COLO668 (cell line): ENCODE measurements at regions not wholly inside any gene's neighbourhood (a gene's known extent, or its start where the extent isn't known, plus 50 kb on each side); places are given as distances from the start of the nearest gene placed in this dataset.

ENCODE experiments used
- DNase-seq: peaks from one replicate; lab custom pipeline; 2025; ENCODE audit not compliant: unreplicated experiment; lab: John Stamatoyannopoulos, UW

DNA sequence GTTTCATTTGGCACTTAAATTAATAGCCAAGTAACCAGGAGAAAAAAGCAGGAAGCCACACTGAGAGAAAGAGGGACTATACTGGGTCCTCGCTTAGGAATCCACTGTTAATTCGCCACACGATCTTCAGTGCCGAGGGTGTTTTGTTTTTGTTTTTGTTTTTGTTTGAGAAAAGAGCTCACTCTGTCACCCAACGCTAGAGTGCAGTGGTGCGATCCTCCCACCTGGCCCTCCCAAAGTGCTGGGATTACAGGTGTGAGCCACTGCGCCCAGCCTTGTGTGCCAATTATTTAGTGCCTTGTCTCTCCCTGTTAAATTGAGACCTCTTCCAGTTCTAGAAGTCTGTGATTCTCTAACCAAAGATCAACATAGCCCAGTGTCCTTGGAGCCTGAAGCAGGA is 53.8 kb upstream of the TPM1 start:
- DNase-seq = no peak

GRCh38 chr15:62989366-62990055 is 53.0 kb upstream of the TPM1 start:
- no peak for DNase-seq

- DNase-seq = no peak
These were observed 50.8 kb upstream of the TPM1 start for GRCh38 chr15:62991698-62992097.

DNA sequence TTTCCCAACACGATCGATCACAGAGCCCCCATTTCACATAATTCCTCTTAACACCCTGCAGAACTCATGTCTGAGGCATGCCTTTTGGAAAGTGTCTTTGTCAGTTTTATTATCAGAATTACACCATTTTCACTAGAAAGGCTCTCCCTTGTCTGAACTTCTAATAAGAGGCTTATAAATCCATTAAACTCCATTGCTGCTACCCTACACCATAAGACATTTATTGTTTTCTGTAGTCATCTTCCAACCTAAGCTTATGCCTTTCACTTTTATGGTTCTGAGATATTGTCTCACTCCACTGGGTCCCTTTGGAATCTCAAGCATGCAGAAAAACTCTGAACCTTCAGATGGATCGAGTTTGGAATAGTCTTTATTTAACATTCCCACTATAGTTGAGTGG is 50.2 kb upstream of the TPM1 start:
- DNase-seq = no peak
